ENCODE measurements at regions not wholly inside any gene's neighbourhood (a gene's known extent, or its start where the extent isn't known, plus 50 kb on each side); places are given as distances from the start of the nearest gene placed in this dataset.

DNA sequence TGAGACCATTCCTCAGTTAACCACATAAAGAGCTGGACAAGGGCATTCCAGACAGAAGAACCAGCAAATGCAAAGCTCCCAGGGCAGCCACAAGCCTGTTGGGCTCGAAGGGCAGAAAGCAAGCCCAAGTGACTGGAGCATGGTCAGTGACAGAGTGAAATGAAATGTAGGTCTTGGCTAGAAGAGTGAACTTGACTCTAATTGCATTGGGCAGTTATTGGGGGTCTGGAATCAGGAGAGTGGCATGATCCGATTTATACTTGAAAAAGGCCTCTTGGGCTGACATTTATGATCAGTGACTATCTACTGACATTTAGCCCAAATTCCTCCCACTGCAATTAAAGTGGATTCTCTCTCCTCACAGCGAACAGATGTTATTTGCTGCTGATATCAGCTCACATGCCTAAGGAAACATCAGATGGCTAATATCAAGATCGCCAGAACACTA is 152.5 kb upstream of the KLF7 start:
- no peaks in the 10 kb centered on the region for H3K36me3 ChIP-seq
- intact Hi-C loops (cut with DNase I): no loop called here
- H3K4me1 ChIP-seq: no peaks in the 10 kb centered on the region
- H3K4me3 ChIP-seq: no peak overlapping the region
- no peaks in the 10 kb centered on the region for H3K9me3 ChIP-seq
- no peak for TF ChIP-seq CTCF (IDR thresholded peaks at IDR 0.05)
- no peaks in the 10 kb centered on the region for H3K27me3 ChIP-seq
- no peak for DNase-seq (ENCODE audit: low spot score in 2 of 2)
- H3K27ac ChIP-seq: no peak overlapping the region

DNA sequence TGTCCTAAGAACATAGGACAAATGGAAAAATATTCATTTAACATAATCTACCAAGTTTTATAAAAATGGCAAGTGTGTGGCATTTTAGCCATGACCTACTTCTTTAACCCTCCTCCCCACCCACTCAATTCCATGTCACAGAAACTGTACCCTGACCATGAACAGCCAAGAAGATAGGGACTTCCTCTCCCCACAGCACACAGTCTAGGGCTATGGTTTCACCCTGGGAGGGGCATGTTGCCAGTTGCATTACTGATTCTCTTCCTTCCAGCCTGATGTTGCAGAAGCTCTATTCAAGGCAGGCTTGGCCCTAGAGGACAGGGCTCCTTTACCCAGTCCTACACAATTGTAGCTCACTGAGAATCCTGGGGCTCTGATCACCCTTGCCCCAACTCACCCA is 153.6 kb upstream of the KLF7 start:
- Histone ChIP-seq H3K27me3 (no peaks in the 10 kb centered on the region), H3K4me1 (no peaks in the 10 kb centered on the region), H3K36me3 (no peaks in the 10 kb centered on the region), H3K4me3 (no peak overlapping the region), H3K9me3 (no peaks in the 10 kb centered on the region), H3K27ac (no peak overlapping the region)
- intact Hi-C loops (cut with DNase I): no loop called here
- TF ChIP-seq CTCF (IDR thresholded peaks at IDR 0.05): no peak
- no peak for DNase-seq (ENCODE audit: low spot score in 2 of 2)

GRCh38 chr2:207320381-207321159 is 154.8 kb upstream of the KLF7 start:
- H3K4me3 ChIP-seq: no peak overlapping the region
- intact Hi-C loops (cut with DNase I): no loop called here
- H3K27me3 ChIP-seq: no peaks in the 10 kb centered on the region
- TF ChIP-seq CTCF (IDR thresholded peaks at IDR 0.05): no peak
- no peak for DNase-seq (ENCODE audit: low spot score in 2 of 2)
- no peaks in the 10 kb centered on the region for H3K4me1 ChIP-seq
- H3K36me3 ChIP-seq: no peaks in the 10 kb centered on the region
- no peak overlapping the region for H3K27ac ChIP-seq
- no peaks in the 10 kb centered on the region for H3K9me3 ChIP-seq

GRCh38 chr2:207321514-207321913 is 155.8 kb upstream of the KLF7 start:
- DNase-seq (ENCODE audit: low spot score in 2 of 2): no peak
- intact Hi-C loops (cut with DNase I): no loop called here
- no peak overlapping the region for H3K27ac ChIP-seq
- no peaks in the 10 kb centered on the region for H3K27me3 ChIP-seq
- no peaks in the 10 kb centered on the region for H3K4me1 ChIP-seq
- no peaks in the 10 kb centered on the region for H3K9me3 ChIP-seq
- H3K36me3 ChIP-seq: no peaks in the 10 kb centered on the region
- no peak for TF ChIP-seq CTCF (IDR thresholded peaks at IDR 0.05)
- no peak overlapping the region for H3K4me3 ChIP-seq

GRCh38 chr2:207324001-207324400 is 158.3 kb upstream of the KLF7 start:
- no peak for DNase-seq (ENCODE audit: low spot score in 2 of 2)
- H3K4me1 ChIP-seq: no peaks in the 10 kb centered on the region
- intact Hi-C loops (cut with DNase I): no loop called here
- no peak for TF ChIP-seq CTCF (IDR thresholded peaks at IDR 0.05)
- H3K27me3 ChIP-seq: no peaks in the 10 kb centered on the region
- H3K36me3 ChIP-seq: no peaks in the 10 kb centered on the region
- no peak overlapping the region for H3K4me3 ChIP-seq
- no peak overlapping the region for H3K27ac ChIP-seq
- H3K9me3 ChIP-seq: no peaks in the 10 kb centered on the region

Measured in ascending aorta (tissue), 2 donors.